ENCODE measurements at regions not wholly inside any gene's neighbourhood (a gene's known extent, or its start where the extent isn't known, plus 50 kb on each side); places are given as distances from the start of the nearest gene placed in this dataset.
"Not testable (repeated sequence)": the region's sequence is repeated elsewhere in the genome, so short reads cannot be mapped to it uniquely, and the experiment has no call there.

- DNase-seq (ENCODE audit: low read depth) = no peak
These were observed 77.0 kb downstream of the CCDC71L start for GRCh38 chr7:106583706-106584690.

DNA sequence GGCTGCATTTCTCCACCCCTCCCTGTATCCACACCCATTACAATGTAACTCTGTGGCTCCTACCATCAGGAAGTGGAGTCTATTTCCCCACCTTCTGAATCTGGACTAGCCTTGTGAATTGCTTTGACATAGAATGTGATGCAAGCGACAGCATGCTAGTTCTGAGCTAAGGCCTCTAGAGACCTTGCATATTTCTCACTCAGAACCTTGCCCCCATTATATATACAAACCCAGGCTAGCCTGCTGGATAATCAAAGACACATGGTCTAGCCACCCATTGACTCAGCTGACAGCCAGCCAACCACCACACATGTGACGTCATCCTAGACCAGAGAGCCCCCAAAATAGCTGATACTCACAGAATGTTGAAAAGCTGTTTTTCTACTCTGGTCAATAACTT is 77.9 kb downstream of the CCDC71L start:
- no peak for DNase-seq (ENCODE audit: low read depth)

- DNase-seq (ENCODE audit: low read depth) = no peak
These were observed 78.6 kb downstream of the CCDC71L start for GRCh38 chr7:106582365-106582764.

DNA sequence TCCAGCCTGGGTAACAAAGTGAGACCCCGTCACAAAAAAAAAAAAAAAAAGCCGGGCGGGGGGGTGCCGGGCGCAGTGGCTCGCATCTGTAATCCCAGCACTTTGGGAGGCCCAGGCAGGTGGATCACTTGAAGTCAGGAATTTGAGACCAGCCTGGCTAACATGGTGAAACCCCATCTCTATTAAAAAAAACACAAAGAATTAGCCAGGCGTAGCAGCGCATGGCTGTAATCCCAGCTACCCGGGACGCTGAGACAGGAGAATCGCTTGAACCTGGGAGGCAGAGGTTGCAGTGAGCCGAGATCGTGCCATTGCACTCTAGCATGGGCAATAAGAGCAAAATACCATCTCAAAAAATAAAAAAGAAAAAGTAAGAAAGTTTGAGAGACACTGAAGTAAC is 81.9 kb downstream of the CCDC71L start:
- DNase-seq (ENCODE audit: low read depth) = not testable (repeated sequence)

DNA sequence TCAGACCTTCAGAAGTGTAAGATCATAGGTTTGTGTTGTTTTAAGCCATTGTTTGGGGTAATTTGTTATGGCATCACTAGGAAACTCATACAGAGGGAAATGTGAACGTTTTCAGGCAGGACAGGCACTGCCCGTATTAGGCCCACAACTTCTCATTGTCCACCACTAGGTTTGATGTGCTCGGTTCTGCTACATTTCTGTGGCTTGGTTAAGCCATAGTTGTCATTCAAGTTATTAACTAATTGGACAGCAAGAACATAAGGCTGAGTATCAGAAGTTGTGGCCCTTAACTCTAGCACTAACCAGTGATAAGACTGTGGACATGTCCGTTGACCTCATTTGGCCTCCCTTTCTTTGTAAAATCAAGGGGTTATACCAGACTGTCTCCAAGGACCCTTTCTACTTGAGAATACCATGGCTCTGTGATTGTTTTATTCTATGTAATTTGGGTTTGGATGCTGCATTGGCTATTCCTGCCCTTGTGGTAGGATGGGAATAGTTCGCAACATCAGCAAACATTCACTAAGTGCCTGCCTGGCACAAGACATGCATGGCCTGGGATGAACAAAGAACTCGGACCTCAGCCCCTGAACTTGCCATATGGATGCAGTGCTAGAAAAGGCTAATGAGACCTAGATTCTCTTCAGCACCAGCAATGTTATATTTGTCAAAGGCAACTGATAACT is 85.7 kb downstream of the CCDC71L start:
- DNase-seq (ENCODE audit: low read depth) = no peak

DNA sequence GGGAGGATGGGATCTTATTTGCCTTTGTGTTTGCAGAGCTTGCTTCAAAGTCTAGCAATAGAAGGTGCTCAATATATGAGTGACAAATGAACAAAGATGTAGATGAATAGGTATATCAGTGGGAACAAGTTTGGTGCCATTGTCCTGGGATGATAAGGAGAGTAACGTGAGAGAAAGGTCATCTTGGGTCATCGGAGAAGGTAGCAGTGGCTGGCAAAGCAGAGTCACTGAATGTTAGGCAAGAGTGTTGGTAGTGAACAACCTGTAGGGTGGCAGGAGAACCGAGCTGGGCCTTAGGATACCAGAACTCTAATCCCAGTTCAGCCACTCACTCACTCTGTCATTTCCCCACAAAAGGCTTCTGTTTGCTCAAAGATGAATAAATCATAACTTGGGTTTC is 87.2 kb downstream of the CCDC71L start:
- DNase-seq (ENCODE audit: low read depth) = no peak

GRCh38 chr7:106573125-106573663 is 87.8 kb downstream of the CCDC71L start:
- DNase-seq (ENCODE audit: low read depth) = no peak

- peak; percentile 38 for DNase-seq (ENCODE audit: low read depth)
These were observed 88.4 kb downstream of the CCDC71L start for GRCh38 chr7:106572394-106573124.

- no peak for DNase-seq (ENCODE audit: low read depth)
These were observed 89.4 kb downstream of the CCDC71L start for GRCh38 chr7:106571563-106571962.

- no peak for DNase-seq (ENCODE audit: low read depth)
These were observed 90.0 kb downstream of the CCDC71L start for GRCh38 chr7:106570948-106571418.

GRCh38 chr7:106570146-106570545 is 90.8 kb downstream of the CCDC71L start:
- no peak for DNase-seq (ENCODE audit: low read depth)

GRCh38 chr7:106569500-106569929 is 91.4 kb downstream of the CCDC71L start:
- no peak for DNase-seq (ENCODE audit: low read depth)

- DNase-seq (ENCODE audit: low read depth) = peak; percentile 98
These were observed 92.1 kb downstream of the CCDC71L start for GRCh38 chr7:106568680-106569499.

DNA sequence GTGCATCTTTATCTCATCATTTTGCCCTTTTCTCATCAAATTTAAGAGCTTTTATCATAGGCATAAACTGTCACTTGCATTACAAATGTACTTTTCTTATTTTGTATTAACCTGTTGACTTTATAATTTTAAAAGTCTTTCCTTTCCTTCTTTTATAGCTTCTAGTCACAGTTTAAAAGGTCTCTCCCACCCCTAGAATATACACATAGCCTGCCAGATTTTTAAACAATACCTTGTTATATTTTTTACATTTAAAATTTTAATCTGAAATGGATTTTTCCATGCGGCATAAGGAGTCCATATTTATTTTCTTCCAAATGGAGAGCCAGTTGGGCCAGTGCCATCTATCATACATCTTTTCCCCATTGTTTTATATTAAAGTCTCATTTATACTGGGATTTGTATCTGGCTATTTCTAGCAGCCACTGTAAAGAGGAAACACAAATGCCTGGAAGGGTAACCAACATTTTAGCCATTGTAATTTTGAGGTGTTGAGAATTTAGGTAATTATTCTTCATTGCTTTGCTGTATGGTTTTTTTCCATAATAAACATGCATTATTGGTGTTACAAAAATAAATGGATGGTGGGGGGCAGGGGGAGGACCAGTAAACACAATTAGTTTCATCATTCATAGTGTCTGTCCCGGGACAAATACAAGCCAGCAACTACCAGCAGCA is 92.8 kb downstream of the CCDC71L start:
- DNase-seq (ENCODE audit: low read depth) = no peak

DNA sequence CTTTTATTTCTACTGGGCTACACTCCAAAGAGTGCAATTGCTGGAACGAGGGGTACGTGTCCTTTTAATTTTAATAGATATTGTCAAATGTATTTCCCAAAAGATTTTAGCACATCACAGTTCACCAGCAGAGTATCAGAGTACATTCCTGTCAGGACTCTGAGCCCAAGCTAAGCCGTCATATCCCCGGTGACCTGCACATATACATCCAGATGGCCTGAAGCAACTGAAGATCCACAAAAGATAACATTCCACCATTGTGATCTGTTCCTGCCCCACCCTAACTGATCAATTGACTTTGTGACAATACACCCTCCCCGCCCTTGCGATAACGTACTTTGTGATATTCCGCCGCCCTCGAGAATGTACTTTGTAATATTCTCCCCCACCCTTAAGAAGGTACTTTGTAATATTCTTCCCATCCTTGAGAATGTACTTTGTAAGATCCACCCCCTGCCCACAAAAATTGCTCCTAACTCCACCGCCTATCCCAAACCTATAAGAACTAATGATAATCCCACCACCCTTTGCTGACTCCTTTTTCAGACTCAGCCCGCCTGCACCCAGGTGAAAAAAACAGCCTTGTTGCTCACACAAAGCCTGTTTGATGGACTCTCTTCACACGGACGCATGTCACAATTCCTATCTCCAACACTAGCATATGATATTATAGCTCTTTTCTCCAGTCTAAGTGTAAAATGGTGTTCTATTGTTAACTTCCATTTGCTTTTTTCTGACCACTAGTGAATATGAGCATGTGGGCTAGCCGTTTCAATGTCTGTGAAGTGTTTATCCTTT is 93.6 kb downstream of the CCDC71L start:
- DNase-seq (ENCODE audit: low read depth) = not testable (repeated sequence)

DNA sequence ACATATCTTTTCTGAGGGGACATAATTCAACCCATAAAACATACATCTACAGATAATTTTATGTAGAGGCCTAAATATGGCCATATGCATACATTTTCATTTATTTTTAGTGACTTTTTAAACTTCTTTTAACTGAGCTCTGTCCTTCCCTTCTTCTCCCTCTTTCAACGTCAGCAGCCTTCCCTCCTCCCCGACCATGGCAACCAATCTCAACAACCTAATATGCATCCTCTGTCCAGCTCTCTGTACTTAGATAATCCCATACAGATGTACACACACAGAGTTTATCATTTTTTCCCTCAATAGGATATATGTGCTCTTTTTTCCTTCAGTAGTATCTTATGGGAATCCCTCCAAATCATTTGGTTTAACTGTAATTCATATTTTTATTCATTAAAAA is 94.3 kb downstream of the CCDC71L start:
- no peak for DNase-seq (ENCODE audit: low read depth)

- no peak for DNase-seq (ENCODE audit: low read depth)
These were observed 94.8 kb downstream of the CCDC71L start for GRCh38 chr7:106566196-106566595.

- no peak for DNase-seq (ENCODE audit: low read depth)
These were observed 95.5 kb downstream of the CCDC71L start for GRCh38 chr7:106565428-106565827.

DNA sequence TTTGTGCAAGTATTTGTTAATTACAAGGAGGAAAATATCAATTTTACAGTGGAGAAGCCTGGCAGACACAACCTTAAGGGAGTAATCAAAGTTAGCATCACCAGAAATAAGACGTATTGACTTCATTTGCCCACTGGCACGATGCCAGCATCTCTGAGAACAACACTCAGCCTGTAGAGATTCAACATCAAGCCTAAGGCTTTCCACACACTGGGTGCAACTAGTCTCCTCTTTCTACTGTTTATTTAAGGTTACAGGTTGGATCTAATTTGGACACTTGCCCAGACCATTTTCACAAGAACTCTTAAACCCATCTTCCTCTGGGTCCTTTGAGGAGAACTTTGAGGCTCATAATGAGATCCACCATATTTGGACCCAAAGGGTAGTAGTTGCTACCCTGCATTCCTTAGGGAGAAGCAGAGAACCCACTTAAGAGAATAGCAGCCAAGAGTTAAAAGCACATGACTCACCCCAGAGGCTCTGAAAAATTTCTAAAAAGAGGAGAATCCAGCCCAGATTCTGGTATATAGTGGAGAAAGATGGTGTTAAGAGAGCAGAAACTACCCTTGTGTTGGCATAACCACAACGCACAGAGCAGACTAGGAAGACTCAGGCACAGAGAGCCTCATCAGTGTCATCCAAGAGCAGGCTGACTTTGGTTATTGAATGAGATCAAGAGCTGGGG is 97.3 kb downstream of the CCDC71L start:
- DNase-seq (ENCODE audit: low read depth) = peak; percentile 59
